ENCODE measurements at regions not wholly inside any gene's neighbourhood (a gene's known extent, or its start where the extent isn't known, plus 50 kb on each side); places are given as distances from the start of the nearest gene placed in this dataset.

DNA sequence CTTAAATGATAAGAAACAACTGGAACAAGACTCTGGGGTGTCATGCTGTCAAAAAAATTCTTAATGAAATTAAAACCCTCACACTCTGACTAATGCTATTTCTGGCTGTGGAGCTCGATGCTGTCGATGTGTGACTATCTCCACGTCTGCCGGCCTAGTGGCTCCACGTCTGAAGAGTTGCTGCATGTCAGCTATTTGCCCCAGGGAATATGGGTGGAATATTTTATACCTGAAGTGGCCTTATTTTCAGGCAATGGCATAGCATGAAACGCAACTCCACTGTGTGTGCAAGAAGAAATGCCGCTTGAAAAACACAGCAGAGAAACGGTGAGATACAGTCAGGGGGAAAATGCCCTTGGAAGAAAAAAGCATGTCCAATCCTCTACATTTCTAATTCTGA, 50.9 kb upstream of the MGMT start:
- H3K9ac ChIP-seq, result no peak overlapping the region
- no peaks in the 10 kb centered on the region for H4K20me1 ChIP-seq
- H3K27ac ChIP-seq, result no peak overlapping the region
- H3K4me3 ChIP-seq, result no peak overlapping the region
- H3K9me3 ChIP-seq, result no peaks in the 10 kb centered on the region
- no peak for TF ChIP-seq Cebpa-rat (IDR thresholded peaks at IDR 0.05)
- H3K4me1 ChIP-seq, result peaks cover 34% of the 10 kb centered on the region
- peak overlapping the region; percentile 38 for H3K4me2 ChIP-seq
- no peaks in the 10 kb centered on the region for H3K27me3 ChIP-seq
- no peaks in the 10 kb centered on the region for H3K36me3 ChIP-seq

DNA sequence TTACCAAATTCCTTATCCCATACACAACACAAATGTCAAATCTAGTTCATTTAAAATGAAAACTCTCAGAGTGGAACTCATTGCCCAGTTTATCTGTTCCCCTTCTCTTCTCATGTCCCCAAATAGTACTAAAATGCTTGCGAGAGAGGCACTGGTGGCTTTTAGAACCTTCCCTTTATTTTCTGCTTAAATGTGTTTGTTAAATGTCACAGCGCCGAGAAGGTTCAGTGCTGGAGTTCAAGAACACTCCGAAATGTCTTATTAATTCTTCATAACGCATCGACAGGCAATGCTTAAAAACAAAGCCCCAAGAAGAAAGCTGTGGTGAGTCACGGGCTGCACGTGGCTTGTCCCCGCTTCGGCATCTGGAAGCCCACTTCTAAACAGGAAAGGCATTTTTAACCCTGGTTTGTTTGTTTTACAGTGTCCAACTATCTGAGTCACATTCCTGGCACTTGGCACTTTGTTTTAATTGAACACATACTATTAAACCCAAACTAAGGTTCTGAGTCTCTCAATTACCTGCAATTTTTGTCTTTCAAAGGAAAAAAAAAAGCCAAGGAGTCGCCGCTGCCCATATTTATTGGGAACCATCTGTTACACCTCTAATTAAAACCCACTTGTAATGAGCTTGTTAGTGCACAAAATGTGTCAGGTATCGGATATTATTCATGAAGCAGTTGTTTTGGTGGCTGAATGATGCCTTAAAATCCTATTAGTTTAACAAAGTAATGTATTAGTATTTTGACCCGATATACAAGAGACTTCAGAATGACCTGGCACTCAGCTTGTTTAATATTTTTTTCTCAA, 49.9 kb upstream of the MGMT start:
- Histone ChIP-seq H3K27me3 (no peaks in the 10 kb centered on the region), H3K9me3 (no peaks in the 10 kb centered on the region), H3K4me2 (peak overlapping the region; percentile 38), H3K4me1 (peaks cover 34% of the 10 kb centered on the region), H3K27ac (no peak overlapping the region), H3K9ac (no peak overlapping the region), H3K36me3 (no peaks in the 10 kb centered on the region), H3K4me3 (no peak overlapping the region), H4K20me1 (no peaks in the 10 kb centered on the region)
- no peak for TF ChIP-seq Cebpa-rat (IDR thresholded peaks at IDR 0.05)
